NCI-H1694 (cell line): ENCODE measurements at regions not wholly inside any gene's neighbourhood (a gene's known extent, or its start where the extent isn't known, plus 50 kb on each side); places are given as distances from the start of the nearest gene placed in this dataset.
A peak's percentile ranks its signal among the peaks of the same experiment; 100 is the strongest.
"Not testable (repeated sequence)": the region's sequence is repeated elsewhere in the genome, so short reads cannot be mapped to it uniquely, and the experiment has no call there.

Source experiments
- DNase-seq: peaks from one replicate; lab custom pipeline; 2025; lab: John Stamatoyannopoulos, UW

GRCh38 chr6:6091608-6092002, 84.9 kb upstream of the NRN1 start:
- no peak for DNase-seq

GRCh38 chr6:6090861-6091607, 84.3 kb upstream of the NRN1 start:
- no peak for DNase-seq

GRCh38 chr6:6085928-6086668, 79.4 kb upstream of the NRN1 start:
- DNase-seq = no peak

GRCh38 chr6:6080975-6081374, 74.2 kb upstream of the NRN1 start:
- no peak for DNase-seq

GRCh38 chr6:6074190-6074589, 67.5 kb upstream of the NRN1 start:
- no peak for DNase-seq

- not testable (repeated sequence) for DNase-seq
Observed at GRCh38 chr6:6068157-6068556, 61.4 kb upstream of the NRN1 start.

GRCh38 chr6:6058054-6058444, 51.3 kb upstream of the NRN1 start:
- DNase-seq = no peak

- DNase-seq = peak; percentile 73
Observed at GRCh38 chr6:6057442-6058053, 50.8 kb upstream of the NRN1 start.
